Neural cell (in vitro differentiated cells): ENCODE measurements at regions not wholly inside any gene's neighbourhood (a gene's known extent, or its start where the extent isn't known, plus 50 kb on each side); places are given as distances from the start of the nearest gene placed in this dataset.

ENCODE experiments used
- H2AFZ ChIP-seq: fragments of 200-600, 300-800 bp; sonication (generic), shearing (Covaris generic); 2 replicates; pipeline ENCODE4 v1.6.0; 2014; ENCODE audit warnings: low read depth, mild to moderate bottlenecking, antibody characterized with exemption, low read length, moderate library complexity
- H3F3A ChIP-seq: fragments of 200-600 bp; shearing (Covaris generic); 2 replicates; pipeline ENCODE4 v1.6.1; 2016; ENCODE audit warnings: mild to moderate bottlenecking, moderate library complexity, mixed read lengths, antibody characterized with exemption, low read length; ENCODE audit not compliant: insufficient read depth, poor library complexity, severe bottlenecking
- H3K27ac ChIP-seq: fragments of 200-600, 300-800 bp; sonication (generic), shearing (Covaris generic); 2 replicates; pipeline ENCODE4 v1.5.1; 2014; ENCODE audit warnings: mild to moderate bottlenecking, low read length, moderate library complexity
- H3K27me3 ChIP-seq: fragments of 300-800, 200-600 bp; sonication (generic), shearing (Covaris generic); 2 replicates; pipeline ENCODE4 v1.6.0; 2014; ENCODE audit warnings: mild to moderate bottlenecking, low read depth, low read length, moderate library complexity; ENCODE audit not compliant: insufficient read depth
- H3K36me3 ChIP-seq: fragments of 300-800, 200-600 bp; sonication (generic), shearing (Covaris generic); 2 replicates; pipeline ENCODE4 v1.5.1; 2014; ENCODE audit warnings: mild to moderate bottlenecking, antibody characterized with exemption, low read length, moderate library complexity; ENCODE audit not compliant: insufficient read depth
- H3K4me2 ChIP-seq: fragments of 300-800, 200-600 bp; sonication (generic), shearing (Covaris generic); 2 replicates; pipeline ENCODE4 v1.6.0; 2014; ENCODE audit warnings: mild to moderate bottlenecking, low read length
- H3K4me3 ChIP-seq: fragments of 300-800, 200-600 bp; sonication (generic), shearing (Covaris generic); 2 replicates; pipeline ENCODE4 v1.5.1; 2014; ENCODE audit warnings: mild to moderate bottlenecking, low read length, moderate library complexity
- H3K79me2 ChIP-seq: fragments of 200-600 bp; shearing (Covaris generic); replicated peaks from 2 replicates; pipeline ENCODE4 v1.6.0; 2014; ENCODE audit warnings: mild to moderate bottlenecking, low read length, moderate library complexity; ENCODE audit not compliant: insufficient read depth
- H3K9ac ChIP-seq: fragments of 300-800, 200-600 bp; sonication (generic), shearing (Covaris generic); 2 replicates; pipeline ENCODE4 v1.6.1; 2016; ENCODE audit warnings: mild to moderate bottlenecking, low read length, mixed read lengths
- H3K9me2 ChIP-seq: fragments of 200-600 bp; shearing (Covaris generic); 2 replicates; pipeline ENCODE4 v1.6.1; 2016; ENCODE audit warnings: mild to moderate bottlenecking, low read length, mixed read lengths; ENCODE audit not compliant: insufficient read depth
- H3K9me3 ChIP-seq: fragments of 200-600, 300-800 bp; sonication (generic), shearing (Covaris generic); 2 replicates; pipeline ENCODE4 v1.6.1; 2016; ENCODE audit warnings: mild to moderate bottlenecking, mixed run types, low read length, moderate library complexity, mixed read lengths
- H4K20me1 ChIP-seq: fragments of 200-600 bp; shearing (Covaris generic); 2 replicates; pipeline ENCODE4 v1.6.1; 2016; ENCODE audit warnings: mild to moderate bottlenecking, mixed run types; ENCODE audit not compliant: insufficient read depth
- CTCF ChIP-seq: fragments of 450-650 bp; IDR thresholded peaks from 2 replicates; pipeline ENCODE4 v1.5.1; 2014; ENCODE audit warnings: antibody characterized with exemption, mild to moderate bottlenecking, moderate library complexity; ENCODE audit not compliant: poor library complexity, severe bottlenecking
- EP300 ChIP-seq: fragments of 450-650 bp; conservative IDR thresholded peaks from 2 replicates; pipeline ENCODE4 v1.6.1; 2014; ENCODE audit warnings: antibody characterized with exemption, mild to moderate bottlenecking, moderate library complexity; ENCODE audit not compliant: poor library complexity, severe bottlenecking
- EZH2 ChIP-seq: fragments of 200-600, 300-800 bp; shearing (Covaris generic), sonication (generic); IDR thresholded peaks from 2 replicates; pipeline ENCODE4 v1.6.1; 2014; ENCODE audit warnings: antibody characterized with exemption, low read length, borderline replicate concordance, mild to moderate bottlenecking; ENCODE audit not compliant: insufficient read depth, poor library complexity, severe bottlenecking
- MXI1 ChIP-seq: fragments of 450-650 bp; conservative IDR thresholded peaks from 2 replicates; pipeline ENCODE4 v1.6.1; 2014; ENCODE audit warnings: antibody characterized with exemption, mild to moderate bottlenecking; ENCODE audit not compliant: poor library complexity, severe bottlenecking
- POLR2AphosphoS5 ChIP-seq: IDR thresholded peaks from 2 replicates; pipeline ENCODE4 v1.6.1; 2012
- RAD21 ChIP-seq: fragments of 450-650 bp; conservative IDR thresholded peaks from 2 replicates; pipeline ENCODE4 v1.6.1; 2014; ENCODE audit warnings: antibody characterized with exemption, mild to moderate bottlenecking, moderate library complexity
- REST ChIP-seq: IDR thresholded peaks from 2 replicates; pipeline ENCODE4 v1.6.1; 2012; ENCODE audit warnings: borderline replicate concordance
- SMC3 ChIP-seq: fragments of 450-650 bp; conservative IDR thresholded peaks from 2 replicates; pipeline ENCODE4 v1.6.1; 2014; ENCODE audit warnings: antibody characterized with exemption, mild to moderate bottlenecking, moderate library complexity; ENCODE audit not compliant: poor library complexity
- TAF1 ChIP-seq: IDR thresholded peaks from 2 replicates; pipeline ENCODE4 v1.6.1; 2012; ENCODE audit warnings: low read depth

- no peak overlapping the region for H3K27ac ChIP-seq
- no peak for TF ChIP-seq POLR2AphosphoS5
- TF ChIP-seq EP300: no peak
- no peak for TF ChIP-seq RAD21
- TF ChIP-seq REST: no peak
- TF ChIP-seq MXI1: no peak
- TF ChIP-seq CTCF: no peak
- TF ChIP-seq EZH2: no peak
- no peak for TF ChIP-seq TAF1
- no peak for TF ChIP-seq SMC3
- H3K9me3 ChIP-seq: no peaks in the 10 kb centered on the region
- no peaks in the 10 kb centered on the region for H4K20me1 ChIP-seq
- no peak overlapping the region for H2AFZ ChIP-seq
- H3K79me2 ChIP-seq: no peaks in the 10 kb centered on the region
- no peaks in the 10 kb centered on the region for H3K27me3 ChIP-seq
- H3K9ac ChIP-seq: no peak overlapping the region
- no peaks in the 10 kb centered on the region for H3K36me3 ChIP-seq
- no peaks in the 10 kb centered on the region for H3K9me2 ChIP-seq
- no peaks in the 10 kb centered on the region for H3F3A ChIP-seq
- H3K4me3 ChIP-seq: no peak overlapping the region
- no peak overlapping the region for H3K4me2 ChIP-seq
These were observed 79.1 kb downstream of the TRIB2 start for GRCh38 chr2:12795851-12796250.

GRCh38 chr2:12796657-12797056, 79.9 kb downstream of the TRIB2 start:
- Histone ChIP-seq H3K36me3 (no peaks in the 10 kb centered on the region), H3K4me2 (no peak overlapping the region), H3K9ac (no peak overlapping the region), H3K4me3 (no peak overlapping the region), H2AFZ (no peak overlapping the region), H3F3A (no peaks in the 10 kb centered on the region), H3K9me2 (no peaks in the 10 kb centered on the region), H3K79me2 (no peaks in the 10 kb centered on the region), H3K27ac (no peak overlapping the region), H4K20me1 (no peaks in the 10 kb centered on the region), H3K27me3 (no peaks in the 10 kb centered on the region), H3K9me3 (no peaks in the 10 kb centered on the region)
- TF ChIP-seq MXI1: no peak
- TF ChIP-seq TAF1: no peak
- TF ChIP-seq REST: no peak
- no peak for TF ChIP-seq EZH2
- TF ChIP-seq RAD21: no peak
- no peak for TF ChIP-seq SMC3
- TF ChIP-seq CTCF: no peak
- TF ChIP-seq POLR2AphosphoS5: no peak
- no peak for TF ChIP-seq EP300
